NK-92 treated with Interleukin-12 subunit alpha and Interleukin-12 subunit beta, amount 100 ng/mL, for 24 hours (cell line): ENCODE measurements at regions not wholly inside any gene's neighbourhood (a gene's known extent, or its start where the extent isn't known, plus 50 kb on each side); places are given as distances from the start of the nearest gene placed in this dataset.

Source experiments
- DNase-seq: peaks from one replicate; lab custom pipeline; 2025; lab: John Stamatoyannopoulos, UW

GRCh38 chr15:97502038-97502437 is 458.5 kb upstream of the ARRDC4 start:
- DNase-seq: no peak

GRCh38 chr15:97504031-97504792 is 456.3 kb upstream of the ARRDC4 start:
- no peak for DNase-seq

GRCh38 chr15:97517737-97518136 is 442.8 kb upstream of the ARRDC4 start:
- DNase-seq: no peak

- no peak for DNase-seq
Observed at GRCh38 chr15:97520689-97521088, 439.8 kb upstream of the ARRDC4 start.

- DNase-seq: no peak
Observed at GRCh38 chr15:97521381-97522285, 438.9 kb upstream of the ARRDC4 start.

- DNase-seq: no peak
Observed at GRCh38 chr15:97522347-97522746, 438.2 kb upstream of the ARRDC4 start.

GRCh38 chr15:97525809-97526208 is 434.7 kb upstream of the ARRDC4 start:
- DNase-seq: no peak

GRCh38 chr15:97528238-97528637 is 432.3 kb upstream of the ARRDC4 start:
- DNase-seq: no peak

GRCh38 chr15:97545799-97546198 is 414.7 kb upstream of the ARRDC4 start:
- no peak for DNase-seq

- DNase-seq: no peak
Observed at GRCh38 chr15:97547381-97547780, 413.1 kb upstream of the ARRDC4 start.

- no peak for DNase-seq
Observed at GRCh38 chr15:97561529-97561928, 399.0 kb upstream of the ARRDC4 start.

GRCh38 chr15:97563516-97563915 is 397.0 kb upstream of the ARRDC4 start:
- DNase-seq: no peak

- DNase-seq: no peak
Observed at GRCh38 chr15:97566961-97567360, 393.5 kb upstream of the ARRDC4 start.

GRCh38 chr15:97567411-97567810 is 393.1 kb upstream of the ARRDC4 start:
- no peak for DNase-seq

- no peak for DNase-seq
Observed at GRCh38 chr15:97576929-97577645, 383.4 kb upstream of the ARRDC4 start.

GRCh38 chr15:97585408-97585807 is 375.1 kb upstream of the ARRDC4 start:
- no peak for DNase-seq

- DNase-seq: no peak
Observed at GRCh38 chr15:97592778-97593177, 367.7 kb upstream of the ARRDC4 start.

GRCh38 chr15:97597801-97598200 is 362.7 kb upstream of the ARRDC4 start:
- no peak for DNase-seq

- DNase-seq: no peak
Observed at GRCh38 chr15:97598353-97598798, 362.1 kb upstream of the ARRDC4 start.

GRCh38 chr15:97600190-97600589 is 360.3 kb upstream of the ARRDC4 start:
- no peak for DNase-seq

- DNase-seq: no peak
Observed at GRCh38 chr15:97604677-97605076, 355.8 kb upstream of the ARRDC4 start.

GRCh38 chr15:97615114-97615513 is 345.4 kb upstream of the ARRDC4 start:
- no peak for DNase-seq
